Hepatocyte (in vitro differentiated cells): ENCODE measurements at regions not wholly inside any gene's neighbourhood (a gene's known extent, or its start where the extent isn't known, plus 50 kb on each side); places are given as distances from the start of the nearest gene placed in this dataset.

ENCODE experiments used
- EZH2 ChIP-seq: fragments of 200-600 bp; sonication (generic); IDR thresholded peaks from 2 replicates; pipeline ENCODE4 v1.6.1; 2016; ENCODE audit warnings: antibody characterized with exemption, mild to moderate bottlenecking, borderline replicate concordance
- EZH2phosphoT487 ChIP-seq: fragments of 200-600 bp; sonication (generic); IDR thresholded peaks from one replicate; pipeline ENCODE4 v1.6.1; 2018; ENCODE audit warnings: antibody characterized with exemption, mild to moderate bottlenecking, low read depth, moderate library complexity; ENCODE audit not compliant: unreplicated experiment, severe bottlenecking
- TF ChIP-seq, protein P1 (sequence below): fragments of 200-600 bp; sonication (generic); IDR thresholded peaks from 2 replicates; pipeline ENCODE4 v1.5.1; 2016; ENCODE audit warnings: antibody characterized with exemption, mild to moderate bottlenecking; ENCODE audit not compliant: poor library complexity

DNA sequence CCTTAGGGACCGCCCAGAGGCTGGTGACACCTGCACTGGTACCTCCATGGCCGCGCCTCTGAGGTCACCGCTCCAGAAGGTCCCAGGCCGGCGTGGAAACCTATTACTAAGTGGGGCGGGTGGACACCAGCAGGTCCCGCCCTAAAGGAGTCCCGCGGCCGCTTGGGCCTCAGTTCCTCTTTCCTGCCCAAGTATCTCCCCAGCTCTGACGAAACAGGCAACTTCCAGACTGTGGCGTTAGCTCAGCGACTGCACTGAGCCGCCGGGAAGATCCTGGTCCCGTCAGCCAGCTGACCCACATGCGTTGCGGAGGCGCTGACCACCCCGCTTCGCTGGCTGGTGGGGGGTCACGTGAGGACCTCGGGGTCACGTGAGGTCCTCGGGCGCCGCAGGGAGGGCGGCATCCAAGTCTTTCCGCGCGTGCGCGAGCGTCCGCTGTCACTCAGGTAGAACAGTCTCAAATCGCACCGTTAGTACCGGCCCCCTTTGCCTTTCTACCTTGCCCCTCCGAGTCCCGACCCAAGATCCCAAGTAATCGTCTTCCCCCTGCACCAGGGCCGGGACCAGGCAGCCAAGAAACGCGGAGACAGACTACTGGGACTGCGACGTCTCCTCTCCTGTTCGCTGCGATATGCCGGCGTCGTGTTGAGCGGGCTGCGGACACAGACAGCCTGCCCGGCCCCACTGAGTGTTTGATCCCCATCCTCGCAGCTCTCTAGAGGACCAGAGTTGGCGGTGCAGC, 53.7 kb upstream of the KDM4C start:
- TF ChIP-seq, protein P1, sequence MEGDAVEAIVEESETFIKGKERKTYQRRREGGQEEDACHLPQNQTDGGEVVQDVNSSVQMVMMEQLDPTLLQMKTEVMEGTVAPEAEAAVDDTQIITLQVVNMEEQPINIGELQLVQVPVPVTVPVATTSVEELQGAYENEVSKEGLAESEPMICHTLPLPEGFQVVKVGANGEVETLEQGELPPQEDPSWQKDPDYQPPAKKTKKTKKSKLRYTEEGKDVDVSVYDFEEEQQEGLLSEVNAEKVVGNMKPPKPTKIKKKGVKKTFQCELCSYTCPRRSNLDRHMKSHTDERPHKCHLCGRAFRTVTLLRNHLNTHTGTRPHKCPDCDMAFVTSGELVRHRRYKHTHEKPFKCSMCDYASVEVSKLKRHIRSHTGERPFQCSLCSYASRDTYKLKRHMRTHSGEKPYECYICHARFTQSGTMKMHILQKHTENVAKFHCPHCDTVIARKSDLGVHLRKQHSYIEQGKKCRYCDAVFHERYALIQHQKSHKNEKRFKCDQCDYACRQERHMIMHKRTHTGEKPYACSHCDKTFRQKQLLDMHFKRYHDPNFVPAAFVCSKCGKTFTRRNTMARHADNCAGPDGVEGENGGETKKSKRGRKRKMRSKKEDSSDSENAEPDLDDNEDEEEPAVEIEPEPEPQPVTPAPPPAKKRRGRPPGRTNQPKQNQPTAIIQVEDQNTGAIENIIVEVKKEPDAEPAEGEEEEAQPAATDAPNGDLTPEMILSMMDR: no peak
- TF ChIP-seq EZH2 (no peak), EZH2phosphoT487 (no peak)
